ENCODE measurements at regions not wholly inside any gene's neighbourhood (a gene's known extent, or its start where the extent isn't known, plus 50 kb on each side); places are given as distances from the start of the nearest gene placed in this dataset.
"Not testable (repeated sequence)": the region's sequence is repeated elsewhere in the genome, so short reads cannot be mapped to it uniquely, and the experiment has no call there.

- no peaks in the 10 kb centered on the region for H3K9me3 ChIP-seq
- peaks cover 36 to 37% of the 10 kb centered on the region in 2 experiments for H3K4me1 ChIP-seq (ENCODE audit: control insufficient read depth in 1 of 2, insufficient read depth in 1 of 2, low read depth in 1 of 2, low read length in 1 of 2)
- TF ChIP-seq CTCF (IDR thresholded peaks at IDR 0.05) = no peak
- H3K27ac ChIP-seq = no peak overlapping the region
- H3K4me3 ChIP-seq (ENCODE audit: low read depth in 1 of 2, low read length in 1 of 2) = no peak overlapping the region
- H3K27me3 ChIP-seq = no peaks in the 10 kb centered on the region
- H3K36me3 ChIP-seq = no peaks in the 10 kb centered on the region
Observed at GRCh38 chr14:89473989-89474388, 57.0 kb upstream of the FOXN3 start.

- Histone ChIP-seq H3K4me1 (ENCODE audit: control insufficient read depth in 1 of 2, insufficient read depth in 1 of 2, low read depth in 1 of 2, low read length in 1 of 2) (peaks cover 36 to 40% of the 10 kb centered on the region in 2 experiments), H3K27me3 (no peaks in the 10 kb centered on the region), H3K27ac (no peak overlapping the region), H3K36me3 (no peaks in the 10 kb centered on the region), H3K4me3 (ENCODE audit: low read depth in 1 of 2, low read length in 1 of 2) (no peak overlapping the region), H3K9me3 (no peaks in the 10 kb centered on the region)
- TF ChIP-seq CTCF (IDR thresholded peaks at IDR 0.05) = no peak
Observed at GRCh38 chr14:89473569-89473968, 56.5 kb upstream of the FOXN3 start.

GRCh38 chr14:89470401-89470800, 53.4 kb upstream of the FOXN3 start:
- H3K4me1 ChIP-seq (ENCODE audit: control insufficient read depth in 1 of 2, insufficient read depth in 1 of 2, low read depth in 1 of 2, low read length in 1 of 2) = peaks cover 67 to 69% of the 10 kb centered on the region in 2 experiments
- no peaks in the 10 kb centered on the region for H3K36me3 ChIP-seq
- no peaks in the 10 kb centered on the region for H3K27me3 ChIP-seq
- TF ChIP-seq CTCF (IDR thresholded peaks at IDR 0.05) = no peak
- no peaks in the 10 kb centered on the region for H3K9me3 ChIP-seq
- H3K27ac ChIP-seq = peak overlapping the region; percentile 67
- H3K4me3 ChIP-seq (ENCODE audit: low read depth in 1 of 2, low read length in 1 of 2) = no peak overlapping the region

GRCh38 chr14:89469210-89470198, 52.5 kb upstream of the FOXN3 start:
- Histone ChIP-seq H3K4me1 (ENCODE audit: control insufficient read depth in 1 of 2, insufficient read depth in 1 of 2, low read depth in 1 of 2, low read length in 1 of 2) (peaks cover 72 to 78% of the 10 kb centered on the region in 2 experiments), H3K27me3 (no peaks in the 10 kb centered on the region), H3K36me3 (no peaks in the 10 kb centered on the region), H3K9me3 (no peaks in the 10 kb centered on the region), H3K4me3 (ENCODE audit: low read depth in 1 of 2, low read length in 1 of 2) (no peak overlapping the region), H3K27ac (peak overlapping the region; percentile 67)
- TF ChIP-seq CTCF (IDR thresholded peaks at IDR 0.05) = no peak

GRCh38 chr14:89468566-89468965, 51.5 kb upstream of the FOXN3 start:
- Histone ChIP-seq H3K4me1 (ENCODE audit: control insufficient read depth in 1 of 2, insufficient read depth in 1 of 2, low read depth in 1 of 2, low read length in 1 of 2) (peaks cover 73 to 87% of the 10 kb centered on the region in 2 experiments), H3K4me3 (ENCODE audit: low read depth in 1 of 2, low read length in 1 of 2) (no peak overlapping the region), H3K27ac (no peak overlapping the region), H3K36me3 (no peaks in the 10 kb centered on the region), H3K9me3 (no peaks in the 10 kb centered on the region), H3K27me3 (no peaks in the 10 kb centered on the region)
- TF ChIP-seq CTCF (IDR thresholded peaks at IDR 0.05) = no peak

GRCh38 chr14:89468030-89468429, 51.0 kb upstream of the FOXN3 start:
- not testable (repeated sequence) for H3K4me3 ChIP-seq (ENCODE audit: low read depth in 1 of 2, low read length in 1 of 2); H3K27me3 ChIP-seq
- H3K4me1 ChIP-seq (ENCODE audit: control insufficient read depth in 1 of 2, insufficient read depth in 1 of 2, low read depth in 1 of 2, low read length in 1 of 2) = peaks cover 79 to 92% of the 10 kb centered on the region in 2 experiments

More at GRCh38 chr14:89468030-89468429, 51.0 kb upstream of the FOXN3 start:
- not testable (repeated sequence) for H3K9me3 ChIP-seq, H3K27ac ChIP-seq, H3K36me3 ChIP-seq

All from neutrophil (primary cell).